Activated CD4-positive, alpha-beta T cell treated with anti-CD3 and anti-CD28 coated beads, Interleukin-2, amount 10 ng/mL, durations not matched to agents 24 days and 14 days (primary cell): ENCODE measurements at regions not wholly inside any gene's neighbourhood (a gene's known extent, or its start where the extent isn't known, plus 50 kb on each side); places are given as distances from the start of the nearest gene placed in this dataset.

Source experiments
- DNase-seq: peaks from one replicate; pipeline ENCODE4 v3.0.0; 2022
- H3K27ac Mint-ChIP-seq: one replicate; pipeline ENCODE4 v1.8.0; 2022; ENCODE audit warnings: mild to moderate bottlenecking, mixed read lengths
- H3K27me3 Mint-ChIP-seq: one replicate; pipeline ENCODE4 v1.8.0; 2022; ENCODE audit warnings: mixed read lengths
- H3K36me3 Mint-ChIP-seq: one replicate; pipeline ENCODE4 v1.8.0; 2022; ENCODE audit warnings: low read depth, mild to moderate bottlenecking, mixed read lengths
- H3K4me1 Mint-ChIP-seq: one replicate; pipeline ENCODE4 v1.8.0; 2021; ENCODE audit warnings: mixed read lengths
- H3K4me3 Mint-ChIP-seq: one replicate; pipeline ENCODE4 v1.8.0; 2022; ENCODE audit warnings: mild to moderate bottlenecking, moderate library complexity, mixed read lengths
- H3K9me3 Mint-ChIP-seq: one replicate; pipeline ENCODE4 v1.8.0; 2021; ENCODE audit warnings: mixed read lengths
- intact Hi-C: fragments of 100-400 bp; cut with micrococcal nuclease; formaldehyde crosslinking; loops from one replicate; pipeline ENCODE4 v1.15.1; 2023

GRCh38 chr3:178450476-178450875 lies 85.8 kb upstream of the KCNMB2 start:
- intact Hi-C loops: no loop called here
- peaks cover 2% of the 10 kb centered on the region for H3K27me3 Mint-ChIP-seq
- no peaks in the 10 kb centered on the region for H3K4me1 Mint-ChIP-seq
- no peak overlapping the region for H3K4me3 Mint-ChIP-seq
- DNase-seq: no peak
- no peak overlapping the region for H3K27ac Mint-ChIP-seq
- no peaks in the 10 kb centered on the region for H3K9me3 Mint-ChIP-seq
- H3K36me3 Mint-ChIP-seq: no peaks in the 10 kb centered on the region

- Mint-ChIP-seq H3K27me3 (peaks cover 2% of the 10 kb centered on the region), H3K4me3 (no peak overlapping the region), H3K9me3 (no peaks in the 10 kb centered on the region), H3K36me3 (no peaks in the 10 kb centered on the region), H3K4me1 (no peaks in the 10 kb centered on the region), H3K27ac (no peak overlapping the region)
- intact Hi-C loops: no loop called here
- DNase-seq: no peak
Measured at GRCh38 chr3:178451799-178452198, 84.4 kb upstream of the KCNMB2 start.

- H3K4me3 Mint-ChIP-seq: no peak overlapping the region
- H3K27me3 Mint-ChIP-seq: peaks cover 2% of the 10 kb centered on the region
- no peak for DNase-seq
- H3K4me1 Mint-ChIP-seq: no peaks in the 10 kb centered on the region
- intact Hi-C loops: no loop called here
- H3K9me3 Mint-ChIP-seq: no peaks in the 10 kb centered on the region
- no peak overlapping the region for H3K27ac Mint-ChIP-seq
- H3K36me3 Mint-ChIP-seq: no peaks in the 10 kb centered on the region
Measured at GRCh38 chr3:178454726-178455125, 81.5 kb upstream of the KCNMB2 start.

GRCh38 chr3:178455226-178455625 lies 81.0 kb upstream of the KCNMB2 start:
- Mint-ChIP-seq H3K4me3 (no peak overlapping the region), H3K27me3 (peaks cover 2% of the 10 kb centered on the region), H3K36me3 (no peaks in the 10 kb centered on the region), H3K4me1 (no peaks in the 10 kb centered on the region), H3K9me3 (no peaks in the 10 kb centered on the region), H3K27ac (no peak overlapping the region)
- intact Hi-C loops: no loop called here
- DNase-seq: no peak

- Mint-ChIP-seq H3K27ac (no peak overlapping the region), H3K4me3 (no peak overlapping the region), H3K4me1 (no peaks in the 10 kb centered on the region), H3K9me3 (no peaks in the 10 kb centered on the region), H3K27me3 (peaks cover 2% of the 10 kb centered on the region), H3K36me3 (no peaks in the 10 kb centered on the region)
- DNase-seq: no peak
- intact Hi-C loops: no loop called here
Measured at GRCh38 chr3:178455946-178456345, 80.3 kb upstream of the KCNMB2 start.

GRCh38 chr3:178456621-178457285 lies 79.5 kb upstream of the KCNMB2 start:
- intact Hi-C loops: no loop called here
- peaks cover 2% of the 10 kb centered on the region for H3K27me3 Mint-ChIP-seq
- DNase-seq: no peak
- no peaks in the 10 kb centered on the region for H3K9me3 Mint-ChIP-seq
- H3K27ac Mint-ChIP-seq: no peak overlapping the region
- H3K36me3 Mint-ChIP-seq: no peaks in the 10 kb centered on the region
- no peaks in the 10 kb centered on the region for H3K4me1 Mint-ChIP-seq
- H3K4me3 Mint-ChIP-seq: no peak overlapping the region

- Mint-ChIP-seq H3K27ac (no peak overlapping the region), H3K27me3 (no peaks in the 10 kb centered on the region), H3K9me3 (no peaks in the 10 kb centered on the region), H3K36me3 (no peaks in the 10 kb centered on the region), H3K4me3 (no peak overlapping the region), H3K4me1 (no peaks in the 10 kb centered on the region)
- intact Hi-C loops: no loop called here
- no peak for DNase-seq
Measured at GRCh38 chr3:178457511-178457910, 78.7 kb upstream of the KCNMB2 start.

- H3K4me1 Mint-ChIP-seq: no peaks in the 10 kb centered on the region
- no peak overlapping the region for H3K27ac Mint-ChIP-seq
- H3K4me3 Mint-ChIP-seq: no peak overlapping the region
- H3K27me3 Mint-ChIP-seq: no peaks in the 10 kb centered on the region
- DNase-seq: no peak
- intact Hi-C loops: no loop called here
- no peaks in the 10 kb centered on the region for H3K36me3 Mint-ChIP-seq
- H3K9me3 Mint-ChIP-seq: no peaks in the 10 kb centered on the region
Measured at GRCh38 chr3:178458313-178459037, 77.8 kb upstream of the KCNMB2 start.

- DNase-seq: no peak
- Mint-ChIP-seq H3K36me3 (no peaks in the 10 kb centered on the region), H3K27me3 (no peaks in the 10 kb centered on the region), H3K9me3 (no peaks in the 10 kb centered on the region), H3K4me3 (no peak overlapping the region), H3K27ac (no peak overlapping the region), H3K4me1 (no peaks in the 10 kb centered on the region)
- intact Hi-C loops: no loop called here
Measured at GRCh38 chr3:178459038-178459410, 77.2 kb upstream of the KCNMB2 start.

GRCh38 chr3:178465260-178466180 lies 70.7 kb upstream of the KCNMB2 start:
- H3K27ac Mint-ChIP-seq: no peak overlapping the region
- no peak overlapping the region for H3K4me3 Mint-ChIP-seq
- H3K9me3 Mint-ChIP-seq: no peaks in the 10 kb centered on the region
- intact Hi-C loops: no loop called here
- no peaks in the 10 kb centered on the region for H3K27me3 Mint-ChIP-seq
- no peaks in the 10 kb centered on the region for H3K36me3 Mint-ChIP-seq
- no peak for DNase-seq
- H3K4me1 Mint-ChIP-seq: no peaks in the 10 kb centered on the region

GRCh38 chr3:178472941-178473340 lies 63.3 kb upstream of the KCNMB2 start:
- H3K9me3 Mint-ChIP-seq: no peaks in the 10 kb centered on the region
- no peaks in the 10 kb centered on the region for H3K4me1 Mint-ChIP-seq
- H3K4me3 Mint-ChIP-seq: no peak overlapping the region
- H3K36me3 Mint-ChIP-seq: no peaks in the 10 kb centered on the region
- intact Hi-C loops: no loop called here
- DNase-seq: no peak
- no peak overlapping the region for H3K27ac Mint-ChIP-seq
- H3K27me3 Mint-ChIP-seq: peaks cover 2% of the 10 kb centered on the region

- H3K4me1 Mint-ChIP-seq: no peaks in the 10 kb centered on the region
- H3K27ac Mint-ChIP-seq: no peak overlapping the region
- H3K27me3 Mint-ChIP-seq: peaks cover 2% of the 10 kb centered on the region
- intact Hi-C loops: no loop called here
- no peaks in the 10 kb centered on the region for H3K9me3 Mint-ChIP-seq
- no peaks in the 10 kb centered on the region for H3K36me3 Mint-ChIP-seq
- no peak overlapping the region for H3K4me3 Mint-ChIP-seq
- no peak for DNase-seq
Measured at GRCh38 chr3:178474526-178474925, 61.7 kb upstream of the KCNMB2 start.

- intact Hi-C loops: no loop called here
Measured at GRCh38 chr3:178475062-178475461, 61.2 kb upstream of the KCNMB2 start.

GRCh38 chr3:178476886-178477285 lies 59.4 kb upstream of the KCNMB2 start:
- no peaks in the 10 kb centered on the region for H3K36me3 Mint-ChIP-seq
- H3K4me1 Mint-ChIP-seq: no peaks in the 10 kb centered on the region
- no peak overlapping the region for H3K4me3 Mint-ChIP-seq
- H3K27me3 Mint-ChIP-seq: no peaks in the 10 kb centered on the region
- H3K27ac Mint-ChIP-seq: no peak overlapping the region
- DNase-seq: no peak
- intact Hi-C loops: no loop called here
- H3K9me3 Mint-ChIP-seq: no peaks in the 10 kb centered on the region

More at GRCh38 chr3:178475062-178475461, 61.2 kb upstream of the KCNMB2 start:
- Mint-ChIP-seq H3K4me3 (no peak overlapping the region), H3K27ac (no peak overlapping the region), H3K36me3 (no peaks in the 10 kb centered on the region), H3K9me3 (no peaks in the 10 kb centered on the region), H3K4me1 (no peaks in the 10 kb centered on the region), H3K27me3 (peaks cover 2% of the 10 kb centered on the region)
- DNase-seq: no peak
